PC-3 (cell line): ENCODE measurements at regions not wholly inside any gene's neighbourhood (a gene's known extent, or its start where the extent isn't known, plus 50 kb on each side); places are given as distances from the start of the nearest gene placed in this dataset.

Source experiments
- ATAC-seq: fragments of 200-7000 bp; cut with Tn5 transposase; 2 replicates; pipeline ENCODE4 v1.9.1; 2020; ENCODE audit warnings: mild to moderate bottlenecking, moderate library complexity
- BruUV-seq: library from RNA; stranded (reverse); fragments of 400-500 nt; replicated peaks from 2 replicates; lab custom pipeline; 2021; lab: Mats Ljungman, UMichigan
- CTCF ChIA-PET: fragments of 300-600 bp; sonication (Branson Sonifier 250); formaldehyde crosslinking; loops from one replicate; lab custom pipeline; 2022; ENCODE audit warnings: antibody characterized with exemption; lab: Charles Lee
- POLR2A ChIA-PET: fragments of 300-600 bp; sonication (Branson Sonifier 250); formaldehyde crosslinking; loops from one replicate; lab custom pipeline; 2022; ENCODE audit warnings: antibody characterized with exemption; ENCODE audit not compliant: unreplicated experiment; lab: Charles Lee
- DNase-seq: peaks from one replicate; pipeline ENCODE4 v3.0.0-alpha.2; 2015
- H2AFZ ChIP-seq: fragments of 300-600 bp; sonication (generic); 2 replicates; pipeline ENCODE4 v1.6.0; 2016; ENCODE audit warnings: antibody characterized with exemption, low read length
- H3F3A ChIP-seq: fragments of 300-600 bp; sonication (generic); one replicate; pipeline ENCODE4 v1.6.0; 2017; ENCODE audit warnings: antibody characterized with exemption, low read length, control low read depth, mild to moderate bottlenecking; ENCODE audit not compliant: unreplicated experiment
- H3K27ac ChIP-seq: fragments of 300-600 bp; sonication (generic); 2 replicates; pipeline ENCODE4 v1.5.1; 2016; ENCODE audit warnings: mild to moderate bottlenecking, low read length
- H3K27me3 ChIP-seq: fragments of 300-600 bp; sonication (generic); 2 replicates; pipeline ENCODE4 v1.6.1; 2016; ENCODE audit warnings: low read length, mixed read lengths
- H3K36me3 ChIP-seq: fragments of 300-600 bp; sonication (generic); 2 replicates; pipeline ENCODE4 v1.6.1; 2016; ENCODE audit warnings: low read depth, mixed run types, low read length, mixed read lengths
- H3K4me1 ChIP-seq: fragments of 300-600 bp; sonication (generic); 2 replicates; pipeline ENCODE4 v1.5.1; 2016; ENCODE audit warnings: low read length; ENCODE audit not compliant: insufficient read depth
- H3K4me2 ChIP-seq: fragments of 300-600 bp; sonication (generic); 2 replicates; pipeline ENCODE4 v1.6.0; 2016; ENCODE audit warnings: low read length
- H3K4me3 ChIP-seq: fragments of 300-600 bp; sonication (generic); 2 replicates; pipeline ENCODE4 v1.5.1; 2016; ENCODE audit warnings: mild to moderate bottlenecking, low read length, mixed read lengths
- H3K79me2 ChIP-seq: fragments of 300-600 bp; sonication (generic); 2 replicates; pipeline ENCODE4 v1.6.1; 2017; ENCODE audit warnings: low read length, mixed read lengths
- H3K9ac ChIP-seq: fragments of 300-600 bp; sonication (generic); 2 replicates; pipeline ENCODE4 v1.6.0; 2016; ENCODE audit warnings: mild to moderate bottlenecking, low read length
- H3K9me2 ChIP-seq: fragments of 300-600 bp; sonication (generic); replicated peaks from 2 replicates; pipeline ENCODE4 v1.6.1; 2016; ENCODE audit warnings: mixed run types, low read length, mixed read lengths
- H3K9me3 ChIP-seq: fragments of 300-600 bp; sonication (generic); 2 replicates; pipeline ENCODE4 v1.6.1; 2016; ENCODE audit warnings: low read length, mixed read lengths
- H4K20me1 ChIP-seq: fragments of 300-600 bp; sonication (generic); 2 replicates; pipeline ENCODE4 v1.6.1; 2016; ENCODE audit warnings: low read length, mixed read lengths
- EZH2 ChIP-seq: fragments of 300-600 bp; sonication (generic); IDR thresholded peaks from one replicate; pipeline ENCODE4 v1.6.1; 2017; ENCODE audit warnings: antibody characterized with exemption, mild to moderate bottlenecking, low read length; ENCODE audit not compliant: unreplicated experiment
- EZH2phosphoT487 ChIP-seq: fragments of 300-600 bp; sonication (generic); IDR thresholded peaks from 2 replicates; pipeline ENCODE4 v1.6.1; 2018; ENCODE audit warnings: mild to moderate bottlenecking, antibody characterized with exemption, low read length, borderline replicate concordance
- intact Hi-C: fragments of 100-400 bp; cut with micrococcal nuclease; formaldehyde crosslinking; loops from 2 replicates; pipeline ENCODE4 v1.9.0; 2023
- TF ChIP-seq, protein P1 (sequence below): fragments of 300-600 bp; sonication (generic); conservative IDR thresholded peaks from 2 replicates; pipeline ENCODE4 v1.5.1; 2017; ENCODE audit warnings: antibody characterized with exemption, low read depth, mild to moderate bottlenecking, low read length

DNA sequence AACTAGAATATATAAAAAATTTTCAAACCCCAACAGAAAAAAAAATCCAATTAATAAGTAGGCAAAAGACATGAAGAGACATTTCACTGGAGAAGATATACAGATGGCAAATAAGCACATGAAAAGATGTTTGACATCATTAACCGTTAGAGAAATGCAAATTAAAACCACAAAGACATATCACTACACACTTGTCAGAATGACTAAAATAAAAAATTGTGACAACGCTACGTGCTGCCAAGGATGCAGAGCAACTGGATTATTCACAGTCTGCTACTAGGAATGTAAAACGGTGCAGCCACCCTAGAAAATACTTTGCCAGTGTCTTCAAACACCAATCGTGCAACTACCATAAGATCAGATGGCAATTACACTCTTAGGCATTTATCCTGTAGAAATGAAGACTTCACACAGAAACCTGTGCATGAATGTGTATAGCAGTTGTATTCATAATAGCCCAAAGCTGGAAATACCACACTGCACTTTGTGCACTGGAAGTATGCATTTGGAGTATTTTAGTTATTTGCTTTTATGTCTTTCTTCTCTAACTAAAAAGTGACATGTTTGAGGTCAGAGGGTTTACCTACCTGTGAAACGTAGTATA is 75.3 kb upstream of the PALMD start:
- ChIA-PET CTCF (no interaction called here), POLR2A (no interaction called here)
- no peaks in the 10 kb centered on the region for H4K20me1 ChIP-seq
- DNase-seq = peak; percentile 60
- BruUV-seq = no TSS peak
- peaks cover 52% of the 10 kb centered on the region for H3K4me1 ChIP-seq
- peak overlapping the region; percentile 85 for H3K27ac ChIP-seq
- TF ChIP-seq EZH2phosphoT487 (no peak), EZH2 (no peak)
- TF ChIP-seq, protein P1, sequence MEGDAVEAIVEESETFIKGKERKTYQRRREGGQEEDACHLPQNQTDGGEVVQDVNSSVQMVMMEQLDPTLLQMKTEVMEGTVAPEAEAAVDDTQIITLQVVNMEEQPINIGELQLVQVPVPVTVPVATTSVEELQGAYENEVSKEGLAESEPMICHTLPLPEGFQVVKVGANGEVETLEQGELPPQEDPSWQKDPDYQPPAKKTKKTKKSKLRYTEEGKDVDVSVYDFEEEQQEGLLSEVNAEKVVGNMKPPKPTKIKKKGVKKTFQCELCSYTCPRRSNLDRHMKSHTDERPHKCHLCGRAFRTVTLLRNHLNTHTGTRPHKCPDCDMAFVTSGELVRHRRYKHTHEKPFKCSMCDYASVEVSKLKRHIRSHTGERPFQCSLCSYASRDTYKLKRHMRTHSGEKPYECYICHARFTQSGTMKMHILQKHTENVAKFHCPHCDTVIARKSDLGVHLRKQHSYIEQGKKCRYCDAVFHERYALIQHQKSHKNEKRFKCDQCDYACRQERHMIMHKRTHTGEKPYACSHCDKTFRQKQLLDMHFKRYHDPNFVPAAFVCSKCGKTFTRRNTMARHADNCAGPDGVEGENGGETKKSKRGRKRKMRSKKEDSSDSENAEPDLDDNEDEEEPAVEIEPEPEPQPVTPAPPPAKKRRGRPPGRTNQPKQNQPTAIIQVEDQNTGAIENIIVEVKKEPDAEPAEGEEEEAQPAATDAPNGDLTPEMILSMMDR = no peak
- peak; percentile 63 for ATAC-seq
- no peaks in the 10 kb centered on the region for H3F3A ChIP-seq
- H3K79me2 ChIP-seq = no peaks in the 10 kb centered on the region
- H3K9ac ChIP-seq = peak overlapping the region; percentile 33
- peak overlapping the region; percentile 19 for H3K4me3 ChIP-seq
- no peaks in the 10 kb centered on the region for H3K27me3 ChIP-seq
- peak overlapping the region; percentile 39 for H2AFZ ChIP-seq
- peak overlapping the region; percentile 70 for H3K4me2 ChIP-seq
- H3K9me3 ChIP-seq = no peaks in the 10 kb centered on the region
- H3K9me2 ChIP-seq = no peaks in the 10 kb centered on the region
- intact Hi-C loops = loop anchor here (1.0 to 5.0 kb wide), 4 partner anchors 11 to 78 kb away; no protein-coding TSS in a partner anchor
- no peaks in the 10 kb centered on the region for H3K36me3 ChIP-seq

DNA sequence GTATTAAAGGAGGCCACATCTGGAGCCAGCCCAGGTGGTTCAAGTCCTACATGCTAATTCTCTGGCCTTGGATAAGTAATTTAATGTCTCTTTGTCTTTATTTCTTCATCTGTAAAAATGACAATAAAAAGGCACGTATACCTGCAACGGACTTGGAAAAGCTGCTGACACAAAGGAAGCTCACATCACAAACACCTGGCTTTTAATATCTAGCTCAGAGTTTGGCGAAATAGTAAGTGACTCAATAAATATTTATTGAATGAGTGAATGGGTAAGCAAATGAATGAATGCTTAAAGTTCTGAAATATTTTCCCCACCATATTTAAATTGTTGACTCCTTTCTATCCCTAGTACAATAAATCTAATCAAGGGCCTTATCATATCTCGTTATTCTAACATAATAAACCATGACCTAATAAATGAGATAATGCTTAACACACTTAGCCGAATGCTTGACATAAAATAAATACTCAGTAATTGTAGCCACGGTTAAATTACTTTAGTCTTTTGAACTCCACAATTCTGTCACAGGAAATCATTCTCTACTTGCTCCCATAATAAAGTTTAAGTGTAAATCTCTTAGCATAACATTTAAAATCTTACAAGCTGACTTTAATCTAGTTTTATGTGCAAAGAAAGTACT is 74.7 kb upstream of the PALMD start:
- peak; percentile 83 for DNase-seq
- ChIA-PET POLR2A (no interaction called here), CTCF (no interaction called here)
- TF ChIP-seq, protein P1 = no peak
- TF ChIP-seq EZH2 = no peak
- no peak for TF ChIP-seq EZH2phosphoT487
- H3K4me1 ChIP-seq = peaks cover 46% of the 10 kb centered on the region
- peak; percentile 57 for ATAC-seq
- H2AFZ ChIP-seq = peak overlapping the region; percentile 39
- no peaks in the 10 kb centered on the region for H3F3A ChIP-seq
- H4K20me1 ChIP-seq = no peaks in the 10 kb centered on the region
- peak overlapping the region; percentile 85 for H3K27ac ChIP-seq
- no peaks in the 10 kb centered on the region for H3K27me3 ChIP-seq
- no TSS peak for BruUV-seq
- H3K9ac ChIP-seq = peak overlapping the region; percentile 33
- no peaks in the 10 kb centered on the region for H3K9me2 ChIP-seq
- H3K36me3 ChIP-seq = no peaks in the 10 kb centered on the region
- intact Hi-C loops = loop anchor here (1.0 to 5.0 kb wide), 2 partner anchors 19 to 44 kb away; no protein-coding TSS in a partner anchor
- peak overlapping the region; percentile 19 for H3K4me3 ChIP-seq
- no peaks in the 10 kb centered on the region for H3K9me3 ChIP-seq
- H3K4me2 ChIP-seq = peak overlapping the region; percentile 70
- H3K79me2 ChIP-seq = no peaks in the 10 kb centered on the region
